HEK293T (cell line): ENCODE measurements at regions not wholly inside any gene's neighbourhood (a gene's known extent, or its start where the extent isn't known, plus 50 kb on each side); places are given as distances from the start of the nearest gene placed in this dataset.

Experiments used
- CTCF ChIA-PET: fragments of 350-600 bp; formaldehyde crosslinking; extraction: SDS; loops from one replicate; lab custom pipeline; 2021; ENCODE audit warnings: antibody characterized with exemption, inconsistent platforms; lab: Yijun Ruan, JAX
- POLR2A ChIA-PET: fragments of 350-600 bp; formaldehyde crosslinking; extraction: SDS; loops from one replicate; lab custom pipeline; 2020; ENCODE audit warnings: antibody characterized with exemption, inconsistent platforms; lab: Yijun Ruan, JAX
- DNase-seq: peaks from one replicate; pipeline ENCODE4 v3.0.0; 2012; ENCODE audit warnings: mixed read lengths; ENCODE audit errors: extremely low spot score
- ARNT ChIP-seq: fragments of 450-650 bp; IDR thresholded peaks from 2 replicates; pipeline ENCODE4 v1.6.1; 2017; ENCODE audit warnings: mild to moderate bottlenecking
- BHLHE40 ChIP-seq: fragments of 450-650 bp; IDR thresholded peaks from 2 replicates; pipeline ENCODE4 v1.6.1; 2016; ENCODE audit warnings: mild to moderate bottlenecking, moderate library complexity, borderline replicate concordance
- CTBP1 ChIP-seq: fragments of 450-650 bp; IDR thresholded peaks from 2 replicates; pipeline ENCODE4 v1.6.1; 2016; ENCODE audit warnings: borderline replicate concordance
- ELF4 ChIP-seq: fragments of 450-650 bp; IDR thresholded peaks from 2 replicates; pipeline ENCODE4 v1.6.1; 2017; ENCODE audit warnings: antibody characterized with exemption
- FOXA1 ChIP-seq: fragments of 450-650 bp; IDR thresholded peaks from 2 replicates; pipeline ENCODE4 v1.6.1; 2016; ENCODE audit warnings: mild to moderate bottlenecking
- FOXK2 ChIP-seq: fragments of 450-650 bp; IDR thresholded peaks from 2 replicates; pipeline ENCODE4 v1.6.1; 2016; ENCODE audit warnings: mild to moderate bottlenecking
- FOXM1 ChIP-seq: fragments of 450-650 bp; IDR thresholded peaks from 2 replicates; pipeline ENCODE4 v1.6.1; 2017; ENCODE audit warnings: mild to moderate bottlenecking, borderline replicate concordance
- HDGF ChIP-seq: fragments of 450-650 bp; IDR thresholded peaks from 2 replicates; pipeline ENCODE4 v1.6.1; 2017; ENCODE audit warnings: antibody characterized with exemption, borderline replicate concordance
- L3MBTL2 ChIP-seq: fragments of 450-650 bp; conservative IDR thresholded peaks from 2 replicates; pipeline ENCODE4 v1.6.1; 2016; ENCODE audit warnings: mild to moderate bottlenecking
- LEF1 ChIP-seq: fragments of 450-650 bp; IDR thresholded peaks from 2 replicates; pipeline ENCODE4 v1.6.1; 2017; ENCODE audit warnings: mild to moderate bottlenecking, borderline replicate concordance
- NFRKB ChIP-seq: fragments of 450-650 bp; IDR thresholded peaks from 2 replicates; pipeline ENCODE4 v1.6.1; 2016; ENCODE audit warnings: mild to moderate bottlenecking, moderate library complexity
- SP1 ChIP-seq: fragments of 450-650 bp; IDR thresholded peaks from 2 replicates; pipeline ENCODE4 v1.6.1; 2017
- SUZ12 ChIP-seq: fragments of 450-650 bp; IDR thresholded peaks from 2 replicates; pipeline ENCODE4 v1.6.1; 2016; ENCODE audit warnings: mild to moderate bottlenecking
- TARDBP ChIP-seq: fragments of 450-650 bp; IDR thresholded peaks from 2 replicates; pipeline ENCODE4 v1.6.1; 2016
- ZNF384 ChIP-seq: fragments of 450-650 bp; IDR thresholded peaks from 2 replicates; pipeline ENCODE4 v1.6.1; 2016
- TF ChIP-seq, protein P1 (sequence below): fragments of 450-650 bp; IDR thresholded peaks from 2 replicates; pipeline ENCODE4 v1.6.1; 2016

DNA sequence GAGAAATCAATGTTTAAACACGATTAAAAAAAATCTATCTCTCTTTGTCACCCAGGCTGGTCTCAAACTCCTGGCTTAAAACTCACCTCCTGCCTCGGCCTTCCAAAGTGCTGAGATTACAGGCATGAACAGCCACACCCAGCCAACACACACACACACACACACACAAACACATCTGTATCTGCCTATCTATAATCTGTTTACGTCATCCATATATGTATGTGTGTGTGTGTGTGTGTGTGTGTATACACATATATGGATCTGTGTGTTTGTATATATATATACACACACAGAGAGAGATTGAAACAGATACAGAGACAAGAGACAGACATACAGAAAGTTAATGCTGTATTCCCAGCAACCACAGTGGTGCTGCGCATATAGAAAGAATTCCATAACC lies 497.1 kb downstream of the DSC3 start:
- TF ChIP-seq LEF1 (no peak), FOXK2 (no peak), SUZ12 (no peak), NFRKB (no peak), SP1 (no peak), BHLHE40 (no peak), L3MBTL2 (no peak), TARDBP (no peak), ARNT (no peak), CTBP1 (no peak), FOXM1 (no peak), HDGF (no peak), ELF4 (no peak), FOXA1 (no peak)
- CTCF ChIA-PET = no interaction called here
- POLR2A ChIA-PET = no interaction called here
- DNase-seq = no peak

GRCh38 chr18:30544141-30544540 lies 498.4 kb downstream of the DSC3 start:
- DNase-seq = no peak
- POLR2A ChIA-PET = no interaction called here
- TF ChIP-seq SP1 (no peak), CTBP1 (no peak), LEF1 (no peak), TARDBP (no peak)
- TF ChIP-seq, protein P1, sequence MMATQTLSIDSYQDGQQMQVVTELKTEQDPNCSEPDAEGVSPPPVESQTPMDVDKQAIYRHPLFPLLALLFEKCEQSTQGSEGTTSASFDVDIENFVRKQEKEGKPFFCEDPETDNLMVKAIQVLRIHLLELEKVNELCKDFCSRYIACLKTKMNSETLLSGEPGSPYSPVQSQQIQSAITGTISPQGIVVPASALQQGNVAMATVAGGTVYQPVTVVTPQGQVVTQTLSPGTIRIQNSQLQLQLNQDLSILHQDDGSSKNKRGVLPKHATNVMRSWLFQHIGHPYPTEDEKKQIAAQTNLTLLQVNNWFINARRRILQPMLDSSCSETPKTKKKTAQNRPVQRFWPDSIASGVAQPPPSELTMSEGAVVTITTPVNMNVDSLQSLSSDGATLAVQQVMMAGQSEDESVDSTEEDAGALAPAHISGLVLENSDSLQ = no peak
- CTCF ChIA-PET = no interaction called here

DNA sequence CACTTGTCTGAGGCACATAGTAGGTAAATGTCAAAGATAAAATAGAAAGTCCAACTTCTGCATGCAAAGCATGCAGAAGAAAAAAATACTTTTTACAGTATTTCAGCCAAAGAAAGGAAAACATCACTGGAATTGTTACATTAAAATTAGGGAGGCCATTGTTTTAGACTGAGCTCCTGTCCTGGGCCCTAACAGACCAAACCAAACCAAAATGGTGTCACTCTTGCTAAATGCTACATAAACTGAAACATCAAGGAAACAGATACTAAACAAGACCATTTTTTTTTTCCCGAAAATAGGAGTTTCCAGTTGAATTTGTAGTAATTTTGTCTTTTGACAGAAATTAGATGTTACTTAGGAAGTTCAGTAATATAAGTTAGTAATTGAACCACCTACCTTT lies 508.8 kb downstream of the DSC3 start:
- no peak for DNase-seq
- POLR2A ChIA-PET = no interaction called here
- no peak for TF ChIP-seq BHLHE40
- TF ChIP-seq L3MBTL2 = no peak
- TF ChIP-seq NFRKB = no peak
- TF ChIP-seq, protein P1 = no peak
- TF ChIP-seq FOXM1 = no peak
- no peak for TF ChIP-seq SP1
- no peak for TF ChIP-seq ARNT
- no peak for TF ChIP-seq SUZ12
- TF ChIP-seq ZNF384 = no peak
- TF ChIP-seq ELF4 = no peak
- TF ChIP-seq CTBP1 = no peak
- TF ChIP-seq TARDBP = no peak
- TF ChIP-seq FOXK2 = no peak
- TF ChIP-seq LEF1 = no peak
- TF ChIP-seq HDGF = no peak
- no peak for TF ChIP-seq FOXA1
- CTCF ChIA-PET = no interaction called here

- ChIA-PET POLR2A (no interaction called here), CTCF (no interaction called here)
- no peak for DNase-seq
- TF ChIP-seq ARNT = no peak
- TF ChIP-seq, protein P1 = no peak
- TF ChIP-seq HDGF = no peak
- TF ChIP-seq ELF4 = no peak
- TF ChIP-seq FOXA1 = no peak
- no peak for TF ChIP-seq FOXK2
- TF ChIP-seq BHLHE40 = no peak
- TF ChIP-seq TARDBP = no peak
- no peak for TF ChIP-seq L3MBTL2
- no peak for TF ChIP-seq SUZ12
- no peak for TF ChIP-seq SP1
- TF ChIP-seq FOXM1 = no peak
- no peak for TF ChIP-seq ZNF384
- TF ChIP-seq LEF1 = no peak
- no peak for TF ChIP-seq CTBP1
- TF ChIP-seq NFRKB = no peak
These were observed 514.6 kb downstream of the DSC3 start for GRCh38 chr18:30527917-30528316.

DNA sequence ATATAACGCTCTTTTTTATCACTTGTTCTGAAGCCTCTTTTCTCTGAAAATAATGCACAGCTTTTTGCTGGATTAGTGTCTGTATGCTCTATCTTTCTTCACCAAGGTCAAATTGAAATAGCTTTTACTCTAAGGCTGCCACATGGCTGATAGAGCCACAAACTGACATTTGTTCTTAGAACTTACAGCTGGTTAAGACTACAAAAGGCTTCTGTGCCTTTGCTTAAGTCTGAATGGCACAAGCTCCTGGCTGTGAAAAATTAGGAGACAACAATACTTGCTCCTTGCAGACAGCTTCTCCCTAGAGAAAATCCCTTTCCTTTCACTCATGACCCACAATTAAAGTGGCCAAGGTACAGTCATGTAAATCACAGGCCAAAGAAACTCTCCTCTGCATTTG lies 515.3 kb downstream of the DSC3 start:
- DNase-seq = no peak
- CTCF ChIA-PET = no interaction called here
- POLR2A ChIA-PET = no interaction called here
- TF ChIP-seq ARNT (no peak), FOXA1 (no peak), LEF1 (no peak)
- TF ChIP-seq, protein P1 = no peak

DNA sequence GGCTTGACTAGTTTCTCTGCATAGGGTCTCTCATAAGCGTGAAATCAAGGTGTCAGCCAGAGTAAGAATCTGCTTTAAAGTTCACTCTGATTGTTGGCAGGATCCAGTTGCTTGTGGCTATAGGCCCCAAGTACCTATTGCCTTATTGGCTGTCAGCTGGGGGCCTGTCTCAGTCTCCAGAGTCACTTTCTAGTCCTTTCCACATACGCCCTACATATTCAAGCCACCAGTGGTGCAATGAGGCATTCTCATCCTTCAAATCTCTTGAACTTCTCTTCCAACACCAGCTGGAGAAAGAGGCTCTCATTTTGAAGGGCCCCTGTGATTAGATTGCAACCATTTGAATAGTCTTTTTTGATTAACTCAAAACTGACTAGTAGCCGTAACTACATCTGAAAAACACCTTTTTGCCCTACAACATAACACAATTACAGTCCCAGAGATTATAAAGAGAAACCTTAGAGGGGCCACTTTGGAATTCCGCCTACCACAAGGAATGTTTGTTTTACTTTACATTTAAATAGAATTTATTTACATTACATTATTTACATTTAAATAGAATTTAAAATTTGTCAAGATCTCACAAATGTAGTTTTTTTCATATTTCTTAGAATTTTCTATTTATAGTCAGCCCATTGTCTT lies 520.1 kb downstream of the DSC3 start:
- TF ChIP-seq HDGF (no peak), TARDBP (no peak), L3MBTL2 (no peak), ELF4 (no peak), SUZ12 (no peak)
- ChIA-PET POLR2A (no interaction called here), CTCF (interaction anchor here (0.5 to 0.6 kb wide), 2 partner anchors 90 to 239 kb away, joined by 3 read pairs; no protein-coding TSS in a partner anchor)
- no peak for DNase-seq
